Activated CD4-positive, alpha-beta memory T cell treated with anti-CD3 and anti-CD28 coated beads, Interleukin-2, amount 10 ng/mL, durations not matched to agents 7 days and 5 days (primary cell): ENCODE measurements at regions not wholly inside any gene's neighbourhood (a gene's known extent, or its start where the extent isn't known, plus 50 kb on each side); places are given as distances from the start of the nearest gene placed in this dataset.

Experiments
- CTCF ChIA-PET: fragments of 350-600 bp; sonication (Branson Sonifier 250); formaldehyde crosslinking; loops from one replicate; lab custom pipeline; 2021; ENCODE audit warnings: antibody characterized with exemption, inconsistent platforms; lab: Charles Lee
- POLR2A ChIA-PET: fragments of 350-600 bp; sonication (Branson Sonifier 250); formaldehyde crosslinking; loops from one replicate; lab custom pipeline; 2021; ENCODE audit warnings: antibody characterized with exemption; lab: Charles Lee
- DNase-seq: peaks from one replicate; pipeline ENCODE4 v3.0.0-alpha.2; 2020
- H3K27ac Mint-ChIP-seq: one replicate; pipeline ENCODE4 v1.8.0; 2021; ENCODE audit warnings: mild to moderate bottlenecking, mixed read lengths
- H3K27me3 Mint-ChIP-seq: one replicate; pipeline ENCODE4 v1.8.0; 2021; ENCODE audit warnings: mixed read lengths
- H3K36me3 Mint-ChIP-seq: one replicate; pipeline ENCODE4 v1.8.0; 2021; ENCODE audit warnings: low read depth, mixed read lengths
- H3K4me1 Mint-ChIP-seq: one replicate; pipeline ENCODE4 v1.8.0; 2021; ENCODE audit warnings: mixed read lengths
- H3K4me3 Mint-ChIP-seq: one replicate; pipeline ENCODE4 v1.8.0; 2021; ENCODE audit warnings: mild to moderate bottlenecking, mixed read lengths
- H3K9me3 Mint-ChIP-seq: one replicate; pipeline ENCODE4 v1.8.0; 2021; ENCODE audit warnings: mixed read lengths

DNA sequence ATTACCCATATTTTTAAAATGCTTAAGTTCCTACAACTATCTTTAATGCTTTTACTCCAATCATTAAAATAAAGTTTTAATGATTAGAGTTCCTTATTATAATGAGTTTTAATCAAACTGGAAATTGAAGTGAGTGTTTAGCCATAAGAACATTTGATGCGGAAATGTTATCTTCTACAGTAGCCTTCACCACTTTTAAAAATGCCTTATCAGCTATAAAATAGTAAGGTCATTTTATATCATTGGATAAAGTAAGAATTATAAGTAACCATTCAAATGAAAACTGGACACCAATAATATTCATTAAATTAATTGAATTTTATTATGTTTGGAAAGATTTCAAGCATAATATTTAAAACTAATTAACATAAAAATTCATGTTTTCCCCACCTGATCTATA lies 825.0 kb upstream of the ROBO1 start:
- no peaks in the 10 kb centered on the region for H3K36me3 Mint-ChIP-seq
- H3K27me3 Mint-ChIP-seq = no peaks in the 10 kb centered on the region
- POLR2A ChIA-PET = no interaction called here
- CTCF ChIA-PET = no interaction called here
- H3K4me1 Mint-ChIP-seq = no peaks in the 10 kb centered on the region
- no peak overlapping the region for H3K4me3 Mint-ChIP-seq
- peaks cover 4% of the 10 kb centered on the region for H3K9me3 Mint-ChIP-seq
- no peak for DNase-seq
- H3K27ac Mint-ChIP-seq = no peak overlapping the region

DNA sequence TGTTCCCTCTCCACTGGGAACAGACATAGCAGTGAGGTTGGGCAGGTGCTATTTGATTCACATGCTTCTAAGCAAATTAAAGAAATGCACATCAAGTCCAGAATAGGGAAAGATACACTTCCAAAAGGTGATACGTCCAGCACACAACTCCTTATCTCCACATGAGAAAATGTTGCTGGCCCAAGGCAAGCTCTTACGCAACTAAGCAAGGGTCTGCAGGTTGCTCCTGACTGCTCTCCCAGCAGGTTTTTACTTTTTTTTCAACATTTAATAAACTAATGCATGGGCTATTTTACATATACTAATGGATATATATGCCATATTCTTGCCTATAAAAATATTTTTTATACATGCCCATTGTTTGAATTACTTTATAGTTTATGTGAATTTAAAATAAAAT lies 818.5 kb upstream of the ROBO1 start:
- no peaks in the 10 kb centered on the region for H3K36me3 Mint-ChIP-seq
- no peaks in the 10 kb centered on the region for H3K9me3 Mint-ChIP-seq
- no peak for DNase-seq
- H3K27me3 Mint-ChIP-seq = no peaks in the 10 kb centered on the region
- ChIA-PET POLR2A (no interaction called here), CTCF (no interaction called here)
- H3K4me1 Mint-ChIP-seq = no peaks in the 10 kb centered on the region
- H3K4me3 Mint-ChIP-seq = no peak overlapping the region
- no peak overlapping the region for H3K27ac Mint-ChIP-seq

DNA sequence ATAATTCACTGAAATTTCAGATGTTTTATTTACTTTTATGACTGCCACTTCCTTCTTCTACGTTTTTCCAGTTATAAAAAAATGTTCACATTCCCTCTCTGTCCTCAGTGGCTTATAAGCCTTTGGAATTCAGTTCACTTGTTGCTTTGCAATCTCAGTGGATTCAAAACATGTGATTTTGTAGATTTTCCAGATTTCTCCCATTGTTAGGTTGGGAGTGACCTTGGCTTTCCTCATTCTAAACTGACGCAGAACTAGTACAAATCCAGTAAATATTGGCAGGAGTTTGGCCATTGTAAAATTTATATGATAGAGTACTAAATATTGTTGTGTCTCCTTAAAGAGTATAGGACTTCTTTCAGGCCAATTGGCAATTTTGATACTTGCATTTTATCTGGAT lies 812.3 kb upstream of the ROBO1 start:
- no peaks in the 10 kb centered on the region for H3K36me3 Mint-ChIP-seq
- peaks cover 8% of the 10 kb centered on the region for H3K9me3 Mint-ChIP-seq
- H3K4me1 Mint-ChIP-seq = no peaks in the 10 kb centered on the region
- CTCF ChIA-PET = no interaction called here
- no peak overlapping the region for H3K4me3 Mint-ChIP-seq
- no peak for DNase-seq
- no peaks in the 10 kb centered on the region for H3K27me3 Mint-ChIP-seq
- no peak overlapping the region for H3K27ac Mint-ChIP-seq
- POLR2A ChIA-PET = no interaction called here

DNA sequence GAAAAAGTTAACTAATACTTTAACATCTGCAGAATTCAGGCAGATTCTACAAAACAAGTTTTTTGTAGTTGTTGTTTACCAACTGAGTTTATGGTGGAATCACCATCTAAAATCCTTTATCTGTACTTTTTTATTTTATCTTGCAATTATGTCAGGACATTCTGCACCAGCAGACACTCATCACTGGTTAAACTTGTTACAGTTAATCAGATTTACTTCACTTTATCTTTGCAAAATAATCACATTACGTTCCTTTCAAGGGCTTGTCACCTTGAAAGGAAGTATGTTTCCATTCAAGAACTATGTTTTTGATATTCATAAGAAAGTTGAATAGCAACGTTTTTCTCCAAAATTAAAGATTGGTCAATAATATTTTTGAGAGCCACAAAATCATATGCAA lies 796.6 kb upstream of the ROBO1 start:
- no peak overlapping the region for H3K4me3 Mint-ChIP-seq
- H3K27ac Mint-ChIP-seq = no peak overlapping the region
- H3K36me3 Mint-ChIP-seq = no peaks in the 10 kb centered on the region
- CTCF ChIA-PET = no interaction called here
- POLR2A ChIA-PET = no interaction called here
- H3K27me3 Mint-ChIP-seq = no peaks in the 10 kb centered on the region
- no peaks in the 10 kb centered on the region for H3K4me1 Mint-ChIP-seq
- H3K9me3 Mint-ChIP-seq = peaks cover 3% of the 10 kb centered on the region
- no peak for DNase-seq

DNA sequence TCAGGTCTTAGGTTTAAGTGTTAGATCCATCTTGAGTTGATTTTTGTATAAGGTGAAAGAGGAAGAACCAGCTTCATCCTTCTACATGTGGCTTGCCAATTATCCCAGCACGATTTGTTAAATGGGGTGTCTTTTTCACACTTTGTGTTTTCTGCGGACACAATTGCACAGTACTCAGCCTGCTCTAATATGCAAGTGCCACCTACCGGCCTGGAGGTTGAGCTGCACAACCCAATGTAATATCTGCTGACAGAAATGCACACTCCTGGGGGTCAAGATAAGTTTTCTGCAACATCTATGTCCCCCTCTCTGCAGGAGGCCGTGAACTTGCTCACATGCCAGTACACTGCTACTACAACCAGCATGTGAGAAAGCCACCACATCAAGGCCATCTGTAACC lies 791.9 kb upstream of the ROBO1 start:
- POLR2A ChIA-PET = no interaction called here
- Mint-ChIP-seq H3K36me3 (no peaks in the 10 kb centered on the region), H3K4me1 (no peaks in the 10 kb centered on the region), H3K27me3 (no peaks in the 10 kb centered on the region), H3K4me3 (no peak overlapping the region), H3K9me3 (peaks cover 6% of the 10 kb centered on the region), H3K27ac (no peak overlapping the region)
- DNase-seq = no peak
- CTCF ChIA-PET = no interaction called here

DNA sequence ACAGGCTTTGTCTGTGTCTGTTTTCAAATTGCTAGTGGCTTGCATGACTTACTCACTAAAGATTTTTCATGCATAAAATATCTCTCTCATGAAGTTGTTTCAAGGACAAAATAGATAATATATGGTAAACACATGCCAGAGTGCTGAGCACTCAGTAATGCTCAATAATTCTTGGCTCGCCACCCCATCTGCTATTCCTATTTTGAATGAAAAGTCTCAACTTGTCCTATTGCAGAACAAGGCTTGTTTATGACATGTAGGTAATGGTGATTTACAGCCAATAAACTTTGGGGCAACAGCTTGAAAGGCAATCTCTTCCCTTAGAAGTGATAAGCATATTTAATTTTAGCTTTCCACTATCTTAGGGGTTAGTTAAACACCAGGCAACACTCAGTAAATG lies 789.0 kb upstream of the ROBO1 start:
- H3K4me1 Mint-ChIP-seq = no peaks in the 10 kb centered on the region
- H3K36me3 Mint-ChIP-seq = no peaks in the 10 kb centered on the region
- no peak overlapping the region for H3K27ac Mint-ChIP-seq
- H3K4me3 Mint-ChIP-seq = no peak overlapping the region
- H3K9me3 Mint-ChIP-seq = peaks cover 9% of the 10 kb centered on the region
- no peak for DNase-seq
- ChIA-PET CTCF (no interaction called here), POLR2A (no interaction called here)
- H3K27me3 Mint-ChIP-seq = no peaks in the 10 kb centered on the region

DNA sequence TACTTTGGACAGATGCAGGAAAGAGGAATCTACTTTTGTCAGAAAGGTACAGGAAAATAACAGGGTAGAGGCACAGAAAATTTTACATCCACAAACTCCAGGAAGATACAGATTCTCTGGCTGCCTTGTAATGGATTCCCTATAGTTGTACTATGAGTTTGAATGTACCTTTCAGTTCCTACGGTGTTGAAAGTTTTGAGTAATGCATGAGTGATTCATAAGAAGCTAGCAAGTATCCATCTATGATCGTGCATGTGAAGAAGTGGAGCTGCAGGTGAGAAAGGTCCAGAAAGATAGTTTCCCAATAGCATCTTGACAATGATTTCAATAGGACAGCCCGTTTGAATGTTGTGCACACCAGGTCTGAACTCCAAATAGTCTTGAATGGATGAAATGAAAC lies 786.5 kb upstream of the ROBO1 start:
- ChIA-PET CTCF (no interaction called here), POLR2A (no interaction called here)
- Mint-ChIP-seq H3K36me3 (no peaks in the 10 kb centered on the region), H3K4me3 (no peak overlapping the region), H3K27me3 (no peaks in the 10 kb centered on the region), H3K27ac (no peak overlapping the region), H3K4me1 (no peaks in the 10 kb centered on the region), H3K9me3 (peaks cover 8% of the 10 kb centered on the region)
- DNase-seq = no peak

DNA sequence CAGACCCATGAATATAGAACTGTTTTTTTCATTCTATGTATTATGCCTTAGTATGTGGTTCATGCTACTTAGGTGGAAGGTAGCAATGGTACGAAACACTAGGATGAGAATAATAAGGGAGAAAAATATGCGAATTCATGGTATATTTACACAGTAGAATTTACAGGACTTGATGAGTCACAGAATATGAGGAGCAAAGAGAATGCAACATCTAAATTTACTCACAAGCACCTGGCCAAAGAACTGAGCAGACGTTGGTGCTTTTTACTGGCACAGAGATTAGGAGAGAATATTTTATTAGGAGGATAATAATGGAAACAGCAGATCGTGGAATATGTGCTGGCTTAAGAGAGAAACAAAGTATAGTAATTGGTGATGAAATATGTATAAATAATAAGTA lies 785.4 kb upstream of the ROBO1 start:
- no peak overlapping the region for H3K4me3 Mint-ChIP-seq
- H3K4me1 Mint-ChIP-seq = no peaks in the 10 kb centered on the region
- POLR2A ChIA-PET = no interaction called here
- no peaks in the 10 kb centered on the region for H3K27me3 Mint-ChIP-seq
- no peak for DNase-seq
- CTCF ChIA-PET = no interaction called here
- H3K9me3 Mint-ChIP-seq = peaks cover 6% of the 10 kb centered on the region
- no peak overlapping the region for H3K27ac Mint-ChIP-seq
- no peaks in the 10 kb centered on the region for H3K36me3 Mint-ChIP-seq

DNA sequence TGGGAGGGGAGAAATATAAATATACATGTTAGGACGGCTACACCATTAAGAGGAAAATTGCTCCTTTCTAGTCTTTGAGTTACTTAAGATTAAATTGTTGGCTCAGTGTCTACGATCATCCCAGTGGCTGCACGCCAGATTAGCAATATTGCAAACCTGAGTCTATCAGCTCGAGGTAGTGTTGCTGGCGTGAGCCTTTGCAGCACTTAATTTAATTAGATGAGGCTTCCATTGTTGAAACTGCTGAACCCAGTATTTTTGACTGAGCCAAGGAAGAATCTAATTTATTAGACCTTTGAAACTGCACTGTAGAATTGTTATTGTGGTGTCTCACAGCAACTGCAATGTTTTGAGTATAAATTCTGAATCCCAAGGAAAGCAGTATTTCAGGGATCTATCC lies 782.4 kb upstream of the ROBO1 start:
- DNase-seq = no peak
- Mint-ChIP-seq H3K4me3 (no peak overlapping the region), H3K27me3 (no peaks in the 10 kb centered on the region), H3K4me1 (no peaks in the 10 kb centered on the region), H3K36me3 (no peaks in the 10 kb centered on the region), H3K27ac (no peak overlapping the region), H3K9me3 (peaks cover 9% of the 10 kb centered on the region)
- CTCF ChIA-PET = no interaction called here
- POLR2A ChIA-PET = no interaction called here

DNA sequence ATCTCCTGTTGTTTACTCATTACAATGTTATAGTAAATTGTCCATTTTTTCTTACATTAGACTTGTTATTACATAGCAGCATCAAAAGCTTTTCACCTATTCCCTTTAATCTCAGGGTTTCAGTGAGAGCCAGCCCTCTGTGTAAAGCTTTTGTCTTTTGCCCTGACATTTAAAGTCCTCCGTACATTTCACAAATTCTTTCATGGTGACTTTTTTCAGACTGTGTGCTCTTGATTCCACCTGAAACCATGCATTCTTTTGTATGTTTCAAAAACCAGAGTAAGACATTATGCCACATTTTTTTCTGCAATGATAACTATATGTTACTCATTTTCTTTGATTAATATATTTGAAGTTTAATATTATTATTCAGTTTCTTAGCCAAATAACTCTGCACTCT lies 781.4 kb upstream of the ROBO1 start:
- Mint-ChIP-seq H3K4me1 (no peaks in the 10 kb centered on the region), H3K36me3 (no peaks in the 10 kb centered on the region), H3K27me3 (no peaks in the 10 kb centered on the region), H3K27ac (no peak overlapping the region), H3K4me3 (no peak overlapping the region), H3K9me3 (peaks cover 12% of the 10 kb centered on the region)
- POLR2A ChIA-PET = no interaction called here
- CTCF ChIA-PET = no interaction called here
- no peak for DNase-seq

DNA sequence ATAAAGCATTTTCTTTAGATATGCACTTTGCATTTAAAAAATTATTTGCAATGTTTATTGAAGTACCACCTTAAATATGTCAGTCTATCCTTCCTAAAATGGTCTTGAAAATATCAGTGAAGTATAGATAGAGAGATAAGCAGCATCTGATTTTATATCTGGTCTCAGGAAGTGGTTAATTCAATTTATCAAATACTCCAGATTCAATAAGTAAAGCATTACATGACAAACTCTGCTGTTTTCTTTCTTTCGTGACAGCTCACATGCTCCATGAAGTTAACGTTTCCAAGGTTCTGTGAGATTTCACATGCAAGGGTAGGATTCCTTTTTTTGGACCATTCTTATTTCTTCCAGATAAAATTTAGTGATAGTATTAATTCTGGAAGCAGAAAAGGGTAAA lies 775.4 kb upstream of the ROBO1 start:
- CTCF ChIA-PET = no interaction called here
- Mint-ChIP-seq H3K4me1 (no peaks in the 10 kb centered on the region), H3K9me3 (peaks cover 6% of the 10 kb centered on the region), H3K4me3 (no peak overlapping the region), H3K27me3 (no peaks in the 10 kb centered on the region), H3K36me3 (no peaks in the 10 kb centered on the region), H3K27ac (no peak overlapping the region)
- no peak for DNase-seq
- POLR2A ChIA-PET = no interaction called here

DNA sequence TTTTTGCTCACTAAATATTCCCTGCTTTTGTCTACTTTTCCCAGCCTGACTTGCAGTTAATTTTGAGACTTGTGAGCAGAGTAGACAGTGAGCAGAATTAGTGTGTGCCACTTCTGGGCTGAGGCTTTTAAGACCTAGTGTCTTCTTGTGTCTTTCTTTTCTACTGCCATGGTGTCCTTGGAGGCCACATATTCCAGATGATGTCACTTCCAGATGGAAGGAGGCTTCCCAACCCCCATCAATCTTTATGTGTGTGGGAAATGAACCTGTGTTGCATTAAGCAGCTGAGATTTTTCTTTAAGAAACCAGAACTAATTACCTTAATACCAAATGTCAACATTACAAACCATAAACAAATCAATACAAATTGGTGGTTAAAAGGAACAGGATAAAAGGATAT lies 774.7 kb upstream of the ROBO1 start:
- no peaks in the 10 kb centered on the region for H3K4me1 Mint-ChIP-seq
- H3K27me3 Mint-ChIP-seq = no peaks in the 10 kb centered on the region
- H3K4me3 Mint-ChIP-seq = no peak overlapping the region
- peaks cover 9% of the 10 kb centered on the region for H3K9me3 Mint-ChIP-seq
- ChIA-PET POLR2A (no interaction called here), CTCF (no interaction called here)
- H3K36me3 Mint-ChIP-seq = no peaks in the 10 kb centered on the region
- no peak overlapping the region for H3K27ac Mint-ChIP-seq
- no peak for DNase-seq

DNA sequence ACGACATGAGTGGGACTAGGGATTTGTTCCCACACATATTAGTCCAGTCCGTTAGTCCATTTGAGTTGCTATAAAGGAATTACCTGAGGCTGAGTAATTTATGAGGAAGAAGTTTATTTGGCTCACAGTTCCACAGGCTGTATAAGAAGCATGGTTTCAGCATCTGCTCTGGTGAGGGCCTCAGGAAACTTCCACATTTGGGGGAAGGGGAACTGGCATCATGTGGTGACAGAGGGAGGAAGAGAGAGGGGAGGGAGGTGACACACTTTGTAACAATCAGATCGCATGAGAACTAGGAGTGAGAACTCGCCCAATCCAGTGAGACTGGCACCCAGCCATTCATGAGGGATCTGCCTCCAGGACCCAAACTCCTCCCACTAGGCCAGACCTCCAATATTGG lies 769.9 kb upstream of the ROBO1 start:
- Mint-ChIP-seq H3K27ac (no peak overlapping the region), H3K27me3 (no peaks in the 10 kb centered on the region), H3K4me1 (no peaks in the 10 kb centered on the region), H3K4me3 (no peak overlapping the region), H3K36me3 (no peaks in the 10 kb centered on the region), H3K9me3 (peaks cover 12% of the 10 kb centered on the region)
- ChIA-PET POLR2A (no interaction called here), CTCF (no interaction called here)
- DNase-seq = no peak

DNA sequence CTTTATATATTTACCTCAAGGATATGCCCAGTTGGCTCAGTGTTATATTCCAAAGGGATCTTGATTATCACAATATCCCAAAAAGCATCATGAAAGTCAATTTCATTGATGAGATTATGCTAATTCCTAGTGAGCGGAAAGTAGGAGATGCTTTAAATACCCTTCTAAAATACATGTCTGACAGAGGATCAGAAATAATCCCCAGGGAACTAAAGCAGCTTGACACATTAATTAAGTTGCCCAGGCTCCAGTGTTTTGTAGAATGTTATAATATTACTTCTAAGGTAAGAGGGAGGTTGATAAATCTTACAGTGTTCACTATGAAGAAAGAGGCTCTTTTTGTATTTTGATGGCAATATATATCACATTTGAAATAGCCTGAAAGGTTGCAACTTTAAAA lies 767.5 kb upstream of the ROBO1 start:
- no peaks in the 10 kb centered on the region for H3K27me3 Mint-ChIP-seq
- H3K36me3 Mint-ChIP-seq = no peaks in the 10 kb centered on the region
- peaks cover 12% of the 10 kb centered on the region for H3K9me3 Mint-ChIP-seq
- H3K27ac Mint-ChIP-seq = no peak overlapping the region
- no peak for DNase-seq
- no peaks in the 10 kb centered on the region for H3K4me1 Mint-ChIP-seq
- H3K4me3 Mint-ChIP-seq = no peak overlapping the region
- ChIA-PET POLR2A (no interaction called here), CTCF (no interaction called here)

DNA sequence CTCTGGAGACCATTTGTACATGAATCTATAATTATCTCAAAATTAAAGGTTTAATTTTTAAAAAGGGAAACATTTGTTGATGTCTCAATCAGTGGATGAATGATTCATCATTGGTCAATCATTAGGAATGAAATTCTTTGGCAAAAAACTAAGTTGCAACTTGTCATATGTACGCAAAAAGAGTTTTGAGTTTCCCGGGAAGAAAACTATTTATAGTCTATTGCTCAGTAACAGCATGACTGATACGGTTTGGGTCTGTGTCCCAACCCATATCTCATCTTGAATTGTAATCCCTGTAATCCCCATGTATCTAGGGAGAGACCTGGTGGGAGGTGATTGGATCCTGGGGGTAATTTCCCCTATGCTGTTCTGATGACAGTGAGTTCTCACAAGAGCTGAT lies 765.8 kb upstream of the ROBO1 start:
- Mint-ChIP-seq H3K36me3 (no peaks in the 10 kb centered on the region), H3K4me1 (no peaks in the 10 kb centered on the region), H3K27ac (no peak overlapping the region), H3K9me3 (peaks cover 12% of the 10 kb centered on the region), H3K4me3 (no peak overlapping the region), H3K27me3 (no peaks in the 10 kb centered on the region)
- ChIA-PET CTCF (no interaction called here), POLR2A (no interaction called here)
- DNase-seq = no peak
